ENCODE measurements at regions not wholly inside any gene's neighbourhood (a gene's known extent, or its start where the extent isn't known, plus 50 kb on each side); places are given as distances from the start of the nearest gene placed in this dataset.
"Not testable (repeated sequence)": the region's sequence is repeated elsewhere in the genome, so short reads cannot be mapped to it uniquely, and the experiment has no call there.

DNA sequence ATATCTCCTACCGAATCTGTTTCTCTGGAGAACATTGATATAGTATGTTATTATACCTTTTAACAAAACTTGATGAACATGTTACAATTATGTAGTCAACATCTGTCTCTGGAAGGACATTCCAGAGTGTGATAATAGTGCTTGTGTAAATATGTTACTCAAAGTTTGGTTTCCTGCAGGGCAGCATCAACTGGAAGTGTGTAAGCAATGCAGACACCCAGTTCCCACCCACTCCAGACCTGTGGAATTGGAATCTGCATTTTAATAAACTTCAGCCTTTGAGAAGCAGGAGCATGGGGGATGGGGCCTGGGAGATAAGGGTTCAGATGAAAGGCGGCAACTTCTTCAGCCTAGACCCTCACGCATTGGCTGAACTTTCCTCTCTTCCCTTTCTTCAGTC lies 398.9 kb downstream of the RND3 start:
- Histone ChIP-seq H3K4me3 (ENCODE audit: insufficient read depth, low read depth, low read length) (no peak overlapping the region), H3K36me3 (replicated peaks; ENCODE audit: control insufficient read depth, insufficient read depth, low read length) (no peaks in the 10 kb centered on the region), H3K27me3 (ENCODE audit: control insufficient read depth, insufficient read depth, low read length) (no peaks in the 10 kb centered on the region)
- DNase-seq = no peak

DNA sequence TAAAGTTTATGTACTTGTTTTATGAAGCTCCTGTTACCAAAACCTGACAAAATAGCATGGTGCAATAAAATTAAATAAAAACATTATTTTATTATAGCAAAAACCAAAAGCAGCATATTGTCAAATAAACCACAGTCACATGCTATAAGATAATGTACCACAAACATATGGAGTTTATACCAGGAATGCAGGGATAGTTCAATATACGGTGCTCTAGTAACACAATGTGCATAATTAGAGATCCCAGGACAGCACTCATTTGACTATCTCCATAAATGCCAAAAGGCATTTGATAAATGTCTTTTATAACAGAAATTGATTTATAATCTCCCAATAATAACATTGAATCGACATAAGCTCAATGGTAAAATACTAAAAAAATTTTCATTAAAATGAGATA lies 402.0 kb downstream of the RND3 start:
- no peak for DNase-seq

DNA sequence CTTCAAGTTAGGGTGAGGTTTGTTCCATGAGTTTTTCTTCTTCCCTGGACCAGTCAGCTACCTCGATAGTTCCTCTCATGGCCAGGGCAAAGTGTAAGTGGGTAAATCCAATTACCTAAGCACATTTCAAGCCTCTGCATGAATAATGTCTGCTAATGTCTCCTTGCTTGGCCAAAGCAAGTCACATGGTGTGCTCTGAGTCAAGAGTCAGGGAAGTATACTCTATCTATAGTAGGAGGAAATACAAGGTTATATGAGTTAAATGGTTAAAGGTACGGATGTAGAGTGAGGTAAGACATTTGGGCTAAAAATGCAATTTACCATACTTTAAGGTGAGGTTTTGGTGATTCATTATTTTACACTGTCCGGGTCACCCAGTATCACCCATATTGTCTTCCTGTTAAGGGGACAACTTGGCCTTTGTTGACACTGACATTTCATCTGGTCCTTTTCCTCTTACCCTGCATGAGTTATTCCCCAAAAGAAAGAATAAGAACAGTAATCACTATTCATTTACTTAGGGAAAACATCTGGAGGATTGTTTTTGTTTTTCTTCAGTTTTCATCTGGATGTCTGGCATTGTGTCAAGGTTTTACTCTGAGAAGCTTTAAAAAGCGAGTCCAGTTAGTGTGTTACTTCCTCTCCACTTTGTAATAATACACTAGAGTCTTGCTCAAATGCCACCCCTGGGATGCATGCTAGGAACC lies 405.5 kb downstream of the RND3 start:
- Histone ChIP-seq H3K36me3 (replicated peaks; ENCODE audit: control insufficient read depth, insufficient read depth, low read length) (no peaks in the 10 kb centered on the region), H3K27me3 (ENCODE audit: control insufficient read depth, insufficient read depth, low read length) (no peaks in the 10 kb centered on the region), H3K4me3 (ENCODE audit: insufficient read depth, low read depth, low read length) (no peak overlapping the region)
- DNase-seq = no peak

More for the DNA sequence above, 402.0 kb downstream of the RND3 start:
- Histone ChIP-seq H3K4me3 (ENCODE audit: insufficient read depth, low read depth, low read length) (no peak overlapping the region), H3K36me3 (replicated peaks; ENCODE audit: control insufficient read depth, insufficient read depth, low read length) (no peaks in the 10 kb centered on the region), H3K27me3 (ENCODE audit: control insufficient read depth, insufficient read depth, low read length) (no peaks in the 10 kb centered on the region)

DNA sequence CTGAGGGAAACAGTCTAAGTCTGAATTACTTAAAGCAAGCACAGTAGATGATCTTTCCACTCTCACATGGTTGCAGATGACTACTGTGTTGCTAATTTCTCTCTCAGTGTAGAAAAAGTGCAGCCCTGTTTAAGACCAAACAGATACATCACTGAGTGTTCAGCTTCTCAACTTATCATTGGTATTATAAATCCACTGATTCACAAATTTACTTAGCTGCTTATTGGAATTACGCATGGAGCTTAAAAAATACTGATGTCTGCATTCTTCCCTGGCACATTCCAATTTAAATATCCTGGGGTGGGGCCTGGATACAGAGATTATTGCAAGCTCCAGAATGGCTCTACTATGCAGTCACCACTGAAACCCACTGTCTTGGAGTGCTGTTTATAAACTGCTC lies 411.2 kb downstream of the RND3 start:
- no peak for DNase-seq
- Histone ChIP-seq H3K36me3 (replicated peaks; ENCODE audit: control insufficient read depth, insufficient read depth, low read length) (no peaks in the 10 kb centered on the region), H3K4me3 (ENCODE audit: insufficient read depth, low read depth, low read length) (no peak overlapping the region), H3K27me3 (ENCODE audit: control insufficient read depth, insufficient read depth, low read length) (no peaks in the 10 kb centered on the region)

DNA sequence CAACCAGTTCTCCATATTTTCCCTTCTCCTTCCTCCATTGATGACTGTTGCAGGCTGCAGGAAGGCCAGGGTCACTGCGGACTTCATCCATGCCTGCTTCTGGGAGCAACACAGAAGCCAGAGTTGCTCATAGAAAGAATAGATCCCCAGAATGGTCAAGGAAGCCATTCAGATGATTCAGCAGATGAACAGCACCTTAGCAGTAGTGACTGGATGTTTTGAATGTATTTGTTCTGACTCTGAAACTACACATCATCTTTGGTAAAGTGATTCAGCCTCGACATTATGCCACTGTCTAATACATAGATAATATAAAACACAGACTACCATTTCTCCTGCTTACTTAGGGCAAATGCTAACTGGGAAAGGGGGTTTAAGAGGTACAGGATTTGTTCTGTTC lies 411.6 kb downstream of the RND3 start:
- no peaks in the 10 kb centered on the region for H3K36me3 ChIP-seq (replicated peaks; ENCODE audit: control insufficient read depth, insufficient read depth, low read length)
- no peak overlapping the region for H3K4me3 ChIP-seq (ENCODE audit: insufficient read depth, low read depth, low read length)
- DNase-seq = no peak
- no peaks in the 10 kb centered on the region for H3K27me3 ChIP-seq (ENCODE audit: control insufficient read depth, insufficient read depth, low read length)

DNA sequence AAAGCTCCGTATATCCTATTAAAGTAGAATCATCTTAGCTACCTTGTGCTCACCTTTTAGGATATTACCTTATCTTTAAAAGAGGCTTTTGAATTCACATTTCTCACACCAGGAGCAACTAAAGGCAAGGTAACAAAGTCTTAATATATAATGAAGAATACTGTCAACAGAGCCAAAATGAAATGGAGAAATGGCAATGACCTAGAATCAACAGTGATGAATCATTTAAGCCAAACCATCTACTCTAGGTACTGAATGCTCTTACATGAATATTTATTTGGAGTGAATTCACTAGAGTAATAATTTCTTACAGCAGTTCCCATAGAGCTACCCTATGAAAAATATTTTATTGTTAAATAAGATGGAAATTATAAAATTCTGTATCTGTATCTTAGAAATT lies 421.0 kb downstream of the RND3 start:
- no peak for DNase-seq
- Histone ChIP-seq H3K4me3 (ENCODE audit: insufficient read depth, low read depth, low read length) (no peak overlapping the region), H3K36me3 (replicated peaks; ENCODE audit: control insufficient read depth, insufficient read depth, low read length) (no peaks in the 10 kb centered on the region), H3K27me3 (ENCODE audit: control insufficient read depth, insufficient read depth, low read length) (no peaks in the 10 kb centered on the region)

DNA sequence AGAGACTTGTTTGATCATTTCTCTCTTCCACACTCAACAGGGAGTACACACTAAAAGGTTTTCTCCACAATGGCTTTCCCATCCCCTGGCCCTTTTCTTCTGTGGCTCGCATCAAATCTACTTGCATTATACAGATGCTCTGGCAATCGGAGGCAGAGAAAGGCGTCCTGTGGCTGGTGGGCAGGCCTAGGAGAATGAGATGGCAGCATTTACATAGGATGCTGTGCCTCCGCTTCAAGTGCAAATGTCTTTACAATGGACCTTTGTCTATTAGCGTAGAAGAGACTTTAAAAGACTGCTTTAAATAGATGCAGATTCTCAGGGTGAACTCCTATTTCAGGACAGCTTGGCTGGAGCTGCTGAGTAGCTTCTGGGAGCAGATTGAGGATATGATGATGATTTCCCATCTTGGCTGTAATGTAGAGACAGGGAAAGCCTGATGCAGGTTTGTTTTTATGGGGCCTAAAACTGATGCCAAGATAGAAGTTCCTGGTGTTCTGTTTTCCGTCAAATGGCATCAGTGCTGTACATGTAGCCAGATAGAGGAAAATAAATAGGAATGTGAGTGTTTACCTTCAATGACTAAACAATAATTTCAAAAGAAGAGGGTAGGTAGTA lies 423.4 kb downstream of the RND3 start:
- no peak overlapping the region for H3K4me3 ChIP-seq (ENCODE audit: insufficient read depth, low read depth, low read length)
- H3K36me3 ChIP-seq (replicated peaks; ENCODE audit: control insufficient read depth, insufficient read depth, low read length) = no peaks in the 10 kb centered on the region
- peak; percentile 9 for DNase-seq
- no peaks in the 10 kb centered on the region for H3K27me3 ChIP-seq (ENCODE audit: control insufficient read depth, insufficient read depth, low read length)

DNA sequence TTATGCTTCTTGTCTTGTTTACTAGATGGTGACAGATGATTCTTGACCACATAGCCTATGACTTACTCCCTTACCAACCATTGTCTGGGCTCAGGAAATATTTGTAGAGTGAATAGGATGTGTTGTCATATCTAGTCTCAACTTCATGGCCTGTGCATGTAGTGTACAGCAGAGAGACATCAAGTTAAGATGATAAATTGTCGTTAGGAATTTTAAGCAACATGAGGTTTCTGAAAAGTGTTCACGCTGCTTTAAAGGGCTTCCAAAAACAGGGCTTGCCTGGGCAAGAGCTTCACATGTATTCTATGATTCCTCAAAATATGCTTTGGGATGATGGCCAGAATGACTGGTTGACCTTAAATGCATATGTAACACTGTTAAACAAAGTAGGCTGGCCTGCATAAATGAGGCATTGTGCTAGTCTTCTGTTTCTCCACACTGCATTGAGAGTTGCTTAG lies 424.0 kb downstream of the RND3 start:
- Histone ChIP-seq H3K4me3 (ENCODE audit: insufficient read depth, low read depth, low read length) (no peak overlapping the region), H3K36me3 (replicated peaks; ENCODE audit: control insufficient read depth, insufficient read depth, low read length) (no peaks in the 10 kb centered on the region), H3K27me3 (ENCODE audit: control insufficient read depth, insufficient read depth, low read length) (no peaks in the 10 kb centered on the region)
- no peak for DNase-seq

DNA sequence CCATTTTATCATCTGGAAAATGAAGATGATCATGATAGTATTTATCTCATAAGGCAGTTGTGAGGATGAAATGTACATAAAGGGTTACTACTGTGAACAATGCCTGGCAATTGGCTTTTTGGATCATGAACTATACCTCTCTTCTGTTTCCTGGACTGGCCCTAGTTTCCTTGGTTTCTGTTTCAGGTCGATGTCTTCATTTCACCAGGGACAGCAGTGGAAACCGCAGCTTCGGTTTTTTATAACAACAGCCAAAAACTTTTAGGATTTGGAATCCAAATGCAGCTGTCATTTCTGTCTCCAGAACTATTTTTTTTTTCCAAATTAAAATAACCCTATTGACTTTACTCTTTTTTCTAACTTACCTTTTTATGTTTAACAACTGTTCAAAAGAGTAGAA lies 425.1 kb downstream of the RND3 start:
- no peak for DNase-seq
- Histone ChIP-seq H3K4me3 (ENCODE audit: insufficient read depth, low read depth, low read length) (no peak overlapping the region), H3K27me3 (ENCODE audit: control insufficient read depth, insufficient read depth, low read length) (no peaks in the 10 kb centered on the region), H3K36me3 (replicated peaks; ENCODE audit: control insufficient read depth, insufficient read depth, low read length) (no peaks in the 10 kb centered on the region)

DNA sequence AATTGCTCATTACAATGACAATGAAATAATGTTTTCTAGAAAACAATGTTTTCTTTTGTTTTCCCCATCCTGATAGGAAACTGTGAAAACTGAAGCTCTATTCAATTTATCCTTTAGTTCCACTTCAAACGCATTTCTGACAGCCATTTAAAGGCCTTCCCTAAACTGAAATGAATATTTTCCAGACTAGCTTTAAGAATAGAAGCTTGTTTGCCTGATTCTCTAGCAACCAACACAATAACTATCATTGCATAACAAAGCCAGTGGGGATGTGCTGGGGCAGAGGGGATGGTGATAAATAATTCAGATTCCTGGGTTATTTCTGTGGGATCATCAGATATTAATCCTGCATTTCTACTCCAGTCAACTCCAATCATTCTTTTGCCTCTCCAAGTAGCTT lies 427.1 kb downstream of the RND3 start:
- no peaks in the 10 kb centered on the region for H3K27me3 ChIP-seq (ENCODE audit: control insufficient read depth, insufficient read depth, low read length)
- no peaks in the 10 kb centered on the region for H3K36me3 ChIP-seq (replicated peaks; ENCODE audit: control insufficient read depth, insufficient read depth, low read length)
- DNase-seq = peak; percentile 5
- H3K4me3 ChIP-seq (ENCODE audit: insufficient read depth, low read depth, low read length) = no peak overlapping the region

DNA sequence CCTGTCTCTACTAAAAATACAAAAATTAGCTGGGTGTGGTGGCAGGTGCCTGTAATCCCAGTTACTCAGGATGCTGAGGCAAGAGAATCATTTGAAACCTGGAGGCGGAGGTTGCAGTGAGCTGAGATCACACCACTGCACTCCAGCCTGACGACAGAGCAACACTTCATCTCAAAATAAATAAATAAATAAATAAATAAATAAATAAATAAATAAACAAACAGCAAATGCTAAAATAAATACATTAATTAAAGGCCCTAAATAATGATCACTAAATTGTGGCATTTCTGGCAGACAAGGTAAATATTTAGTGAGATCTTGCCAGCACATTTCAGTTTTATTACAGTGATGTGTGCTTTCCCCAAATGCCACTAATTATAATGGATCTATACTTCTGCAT lies 427.8 kb downstream of the RND3 start:
- H3K27me3 ChIP-seq (ENCODE audit: control insufficient read depth, insufficient read depth, low read length); H3K4me3 ChIP-seq (ENCODE audit: insufficient read depth, low read depth, low read length); H3K36me3 ChIP-seq (replicated peaks; ENCODE audit: control insufficient read depth, insufficient read depth, low read length): not testable (repeated sequence)

DNA sequence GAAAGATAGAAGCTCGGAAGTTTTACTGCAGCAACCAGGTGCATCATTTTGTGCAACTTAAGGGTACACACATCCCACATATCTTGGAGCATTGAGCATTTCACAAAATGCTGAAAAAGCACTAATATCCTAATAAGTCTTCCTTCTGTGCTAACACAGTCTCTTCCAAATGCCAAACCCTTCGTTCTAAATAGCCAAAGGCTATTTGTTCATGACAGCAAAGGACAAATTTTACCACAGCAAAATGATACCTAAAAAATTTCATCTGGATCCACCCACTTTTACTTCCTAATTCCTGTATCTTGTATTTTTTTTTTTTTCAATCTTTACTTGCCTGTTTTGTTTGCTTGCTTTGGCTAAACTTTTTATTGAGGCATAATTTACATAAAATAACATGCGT lies 435.0 kb downstream of the RND3 start:
- H3K27me3 ChIP-seq (ENCODE audit: control insufficient read depth, insufficient read depth, low read length) = no peaks in the 10 kb centered on the region
- DNase-seq = no peak
- no peak overlapping the region for H3K4me3 ChIP-seq (ENCODE audit: insufficient read depth, low read depth, low read length)
- no peaks in the 10 kb centered on the region for H3K36me3 ChIP-seq (replicated peaks; ENCODE audit: control insufficient read depth, insufficient read depth, low read length)

More for the DNA sequence above, 427.8 kb downstream of the RND3 start:
- not testable (repeated sequence) for DNase-seq

DNA sequence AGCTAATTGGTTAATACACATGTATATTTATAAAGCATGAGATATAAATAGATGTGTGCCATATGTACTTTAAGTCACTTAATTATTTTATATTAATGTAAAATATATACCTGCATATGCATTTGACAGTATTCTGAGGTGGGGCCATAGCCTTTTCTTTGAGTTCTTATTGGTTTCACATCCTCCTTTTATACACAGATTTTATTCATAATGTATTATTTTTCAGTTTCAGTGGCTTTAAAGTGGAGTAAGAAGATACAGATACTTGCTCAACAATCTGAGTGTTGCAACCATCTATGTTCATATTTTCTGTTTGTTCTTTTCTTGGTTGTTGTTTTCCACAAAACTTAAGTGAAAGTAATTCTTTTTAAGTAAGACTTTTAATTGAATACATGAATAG lies 436.5 kb downstream of the RND3 start:
- DNase-seq = no peak
- H3K36me3 ChIP-seq (replicated peaks; ENCODE audit: control insufficient read depth, insufficient read depth, low read length) = no peaks in the 10 kb centered on the region
- no peaks in the 10 kb centered on the region for H3K27me3 ChIP-seq (ENCODE audit: control insufficient read depth, insufficient read depth, low read length)
- no peak overlapping the region for H3K4me3 ChIP-seq (ENCODE audit: insufficient read depth, low read depth, low read length)

DNA sequence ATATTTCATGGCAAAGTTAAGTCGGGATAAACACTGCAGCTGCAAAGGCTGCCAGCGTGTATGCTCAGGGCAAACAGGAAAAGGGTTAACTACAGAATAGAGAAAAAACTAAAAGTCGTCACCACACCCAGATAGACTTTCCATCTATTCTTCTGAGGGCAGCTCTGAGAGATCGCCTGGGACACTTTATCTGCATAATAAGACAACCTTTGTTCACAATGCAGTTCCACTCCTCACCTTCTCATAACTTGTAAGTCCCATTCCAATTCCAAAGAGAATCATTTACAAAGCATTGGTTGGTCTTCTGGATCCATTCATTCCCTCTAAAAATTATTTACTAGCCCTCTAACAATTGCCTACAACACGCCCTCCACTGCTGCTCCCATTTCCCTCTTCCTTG lies 437.4 kb downstream of the RND3 start:
- Histone ChIP-seq H3K4me3 (ENCODE audit: insufficient read depth, low read depth, low read length) (no peak overlapping the region), H3K36me3 (replicated peaks; ENCODE audit: control insufficient read depth, insufficient read depth, low read length) (no peaks in the 10 kb centered on the region), H3K27me3 (ENCODE audit: control insufficient read depth, insufficient read depth, low read length) (no peaks in the 10 kb centered on the region)
- DNase-seq = no peak

DNA sequence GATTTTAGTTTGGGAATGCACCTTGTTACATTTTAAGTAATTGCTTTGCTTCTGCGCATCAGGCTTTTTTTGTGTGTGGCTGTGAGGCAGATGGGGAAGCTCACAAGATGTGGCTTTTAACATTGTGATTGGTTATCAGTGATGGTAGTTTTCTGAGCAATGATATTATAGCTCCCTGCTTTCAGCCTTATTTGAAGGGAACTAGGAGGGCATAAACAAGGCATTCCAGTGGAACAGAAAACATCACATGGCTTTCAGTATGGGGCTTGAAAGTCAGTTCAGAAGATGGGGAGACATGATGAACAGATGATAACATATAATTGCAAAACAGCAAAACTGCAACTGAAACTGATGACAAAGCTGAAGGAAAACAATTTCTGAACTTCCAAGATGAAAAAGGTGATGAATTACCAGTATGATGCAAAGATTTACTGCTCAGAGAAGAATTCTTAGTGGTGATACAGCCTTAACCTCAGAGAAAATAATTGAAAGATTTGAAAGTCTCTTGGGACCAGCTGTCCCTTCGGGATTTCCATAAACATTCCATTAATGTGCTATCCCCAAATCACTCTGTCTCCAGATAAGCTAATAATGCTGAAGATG lies 439.7 kb downstream of the RND3 start:
- DNase-seq = no peak
- no peaks in the 10 kb centered on the region for H3K36me3 ChIP-seq (replicated peaks; ENCODE audit: control insufficient read depth, insufficient read depth, low read length)
- no peaks in the 10 kb centered on the region for H3K27me3 ChIP-seq (ENCODE audit: control insufficient read depth, insufficient read depth, low read length)
- H3K4me3 ChIP-seq (ENCODE audit: insufficient read depth, low read depth, low read length) = no peak overlapping the region
